Caco-2 (cell line): ENCODE measurements at regions not wholly inside any gene's neighbourhood (a gene's known extent, or its start where the extent isn't known, plus 50 kb on each side); places are given as distances from the start of the nearest gene placed in this dataset.
A peak's percentile ranks its signal among the peaks of the same experiment; 100 is the strongest.

ENCODE experiments used
- BruUV-seq: library from RNA; stranded (reverse); fragments of 400-500 nt; replicated peaks from 2 replicates; lab custom pipeline; 2021; lab: Mats Ljungman, UMichigan
- CTCF ChIA-PET: fragments of 300-600 bp; sonication (Branson Sonifier 250); formaldehyde crosslinking; loops from one replicate; lab custom pipeline; 2022; ENCODE audit warnings: antibody characterized with exemption; lab: Charles Lee
- POLR2A ChIA-PET: fragments of 300-600 bp; sonication (Branson Sonifier 250); formaldehyde crosslinking; loops from one replicate; lab custom pipeline; 2022; ENCODE audit warnings: antibody characterized with exemption; lab: Charles Lee
- DNase-seq, 2 experiments: peaks; one replicate each; pipeline versions ENCODE4 v3.0.0 to v3.0.0-alpha.2; 2020 to 2022
- H3K27me3 ChIP-seq: replicated peaks from 2 replicates; pipeline ENCODE4 v1.6.0; 2011; ENCODE audit warnings: low read length; ENCODE audit not compliant: control insufficient read depth, insufficient read depth
- H3K36me3 ChIP-seq: 2 replicates; pipeline ENCODE4 v1.5.1; 2011; ENCODE audit warnings: low read length; ENCODE audit not compliant: control insufficient read depth, insufficient read depth
- H3K4me1 ChIP-seq: fragments of 250-450 bp; sonication (Bioruptor Pico); 2 replicates; pipeline ENCODE4 v1.5.1; 2020; ENCODE audit warnings: mild to moderate bottlenecking
- H3K4me3 ChIP-seq: 2 replicates; pipeline ENCODE4 v1.5.1; 2011; ENCODE audit warnings: low read depth, mild to moderate bottlenecking, control low read depth, low read length
- H3K9me3 ChIP-seq: fragments of 250-450 bp; sonication (Bioruptor Pico); 2 replicates; pipeline ENCODE4 v1.5.1; 2020; ENCODE audit warnings: mild to moderate bottlenecking, moderate library complexity
- H3K27ac Mint-ChIP-seq: one replicate; pipeline ENCODE4 v1.8.0; 2022; ENCODE audit warnings: mixed read lengths; ENCODE audit not compliant: unreplicated experiment
- H3K27me3 Mint-ChIP-seq: one replicate; pipeline ENCODE4 v1.8.0; 2022; ENCODE audit warnings: mixed read lengths; ENCODE audit not compliant: insufficient read depth, unreplicated experiment
- H3K36me3 Mint-ChIP-seq: one replicate; pipeline ENCODE4 v1.8.0; 2022; ENCODE audit warnings: mild to moderate bottlenecking, mixed read lengths; ENCODE audit not compliant: insufficient read depth, unreplicated experiment
- H3K4me1 Mint-ChIP-seq: one replicate; pipeline ENCODE4 v1.8.0; 2022; ENCODE audit warnings: low read depth, mixed read lengths; ENCODE audit not compliant: unreplicated experiment
- H3K4me3 Mint-ChIP-seq: one replicate; pipeline ENCODE4 v1.8.0; 2022; ENCODE audit warnings: mild to moderate bottlenecking, moderate library complexity, mixed read lengths; ENCODE audit not compliant: unreplicated experiment
- H3K9me3 Mint-ChIP-seq: one replicate; pipeline ENCODE4 v1.8.0; 2022; ENCODE audit warnings: mixed read lengths; ENCODE audit not compliant: unreplicated experiment
- intact Hi-C: fragments of 100-400 bp; cut with micrococcal nuclease; formaldehyde crosslinking; loops from one replicate; pipeline ENCODE4 v1.10.0; 2022; ENCODE audit not compliant: unreplicated experiment
- TF ChIP-seq, protein P1 (sequence below), 2 experiments: fragments of 200-600 bp in 1 of 2; IDR thresholded peaks; 1 replicate in 1 of 2; 2 replicates in 1 of 2; pipeline versions ENCODE4 v1.5.1 to v1.8.0; 2011 to 2022; ENCODE audit warnings: antibody characterized with exemption in 1 of 2, control low read depth in 1 of 2, inconsistent platforms in 1 of 2, low read depth in 1 of 2, low read length in 1 of 2, mild to moderate bottlenecking in 1 of 2, moderate library complexity in 1 of 2; ENCODE audit not compliant: insufficient read depth in 1 of 2, severe bottlenecking in 1 of 2, unreplicated experiment in 1 of 2

DNA sequence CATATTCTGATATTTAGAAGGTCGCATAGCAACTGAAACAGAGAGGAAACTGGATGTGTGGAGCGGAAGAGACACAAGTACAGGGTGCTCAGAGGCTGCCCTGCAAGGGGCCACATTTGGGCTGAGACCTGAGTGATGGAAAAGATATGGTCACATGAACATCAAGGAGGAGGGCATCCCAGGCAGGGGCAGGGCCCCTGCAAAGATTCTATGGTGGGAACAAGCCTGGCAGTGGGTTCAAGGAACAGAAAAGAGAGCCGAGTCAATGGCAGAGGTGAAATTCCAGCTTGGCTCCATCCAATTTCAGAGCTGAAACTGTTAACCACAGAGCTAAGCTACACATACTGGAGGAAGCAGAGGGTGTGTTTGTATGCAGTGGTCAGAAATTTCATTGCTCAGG is 227.7 kb downstream of the PRDM2 start:
- Mint-ChIP-seq H3K9me3 (no peaks in the 10 kb centered on the region), H3K27me3 (peaks cover 6% of the 10 kb centered on the region), H3K36me3 (no peaks in the 10 kb centered on the region), H3K27ac (no peak overlapping the region), H3K4me3 (no peak overlapping the region), H3K4me1 (no peaks in the 10 kb centered on the region)
- no peak for DNase-seq
- CTCF ChIA-PET: no interaction called here
- no TSS peak for BruUV-seq
- H3K4me1 ChIP-seq: no peaks in the 10 kb centered on the region
- no peaks in the 10 kb centered on the region for H3K36me3 ChIP-seq
- TF ChIP-seq, protein P1, sequence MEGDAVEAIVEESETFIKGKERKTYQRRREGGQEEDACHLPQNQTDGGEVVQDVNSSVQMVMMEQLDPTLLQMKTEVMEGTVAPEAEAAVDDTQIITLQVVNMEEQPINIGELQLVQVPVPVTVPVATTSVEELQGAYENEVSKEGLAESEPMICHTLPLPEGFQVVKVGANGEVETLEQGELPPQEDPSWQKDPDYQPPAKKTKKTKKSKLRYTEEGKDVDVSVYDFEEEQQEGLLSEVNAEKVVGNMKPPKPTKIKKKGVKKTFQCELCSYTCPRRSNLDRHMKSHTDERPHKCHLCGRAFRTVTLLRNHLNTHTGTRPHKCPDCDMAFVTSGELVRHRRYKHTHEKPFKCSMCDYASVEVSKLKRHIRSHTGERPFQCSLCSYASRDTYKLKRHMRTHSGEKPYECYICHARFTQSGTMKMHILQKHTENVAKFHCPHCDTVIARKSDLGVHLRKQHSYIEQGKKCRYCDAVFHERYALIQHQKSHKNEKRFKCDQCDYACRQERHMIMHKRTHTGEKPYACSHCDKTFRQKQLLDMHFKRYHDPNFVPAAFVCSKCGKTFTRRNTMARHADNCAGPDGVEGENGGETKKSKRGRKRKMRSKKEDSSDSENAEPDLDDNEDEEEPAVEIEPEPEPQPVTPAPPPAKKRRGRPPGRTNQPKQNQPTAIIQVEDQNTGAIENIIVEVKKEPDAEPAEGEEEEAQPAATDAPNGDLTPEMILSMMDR (IDR thresholded peaks at IDR 0.05; ENCODE audit: insufficient read depth in 1 of 2, low read depth in 1 of 2, low read length in 1 of 2, severe bottlenecking in 1 of 2, unreplicated experiment in 1 of 2): no peak
- H3K27me3 ChIP-seq: no peaks in the 10 kb centered on the region
- H3K9me3 ChIP-seq: no peaks in the 10 kb centered on the region
- POLR2A ChIA-PET: no interaction called here
- H3K4me3 ChIP-seq: no peak overlapping the region
- intact Hi-C loops: no loop called here

DNA sequence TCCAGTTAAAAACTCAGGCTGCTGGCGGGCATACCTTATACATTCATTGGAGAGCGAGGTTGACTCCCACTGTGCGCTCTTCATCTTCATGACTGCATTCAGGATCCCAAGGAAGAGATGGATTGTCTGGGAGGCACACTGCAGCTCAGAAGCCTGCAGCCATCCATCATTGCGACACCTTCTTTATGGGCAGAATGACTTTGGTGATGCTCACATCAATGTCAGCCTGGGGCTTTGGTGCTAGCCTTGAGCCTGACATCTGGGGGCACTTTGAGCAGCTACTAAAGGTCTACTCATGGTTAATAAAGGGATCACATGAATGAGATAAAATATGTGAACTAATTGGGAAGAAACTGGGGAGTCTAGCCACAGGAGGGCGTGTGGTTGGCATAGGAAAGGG is 229.3 kb downstream of the PRDM2 start:
- no peak for DNase-seq
- TF ChIP-seq, protein P1 (IDR thresholded peaks at IDR 0.05; ENCODE audit: insufficient read depth in 1 of 2, low read depth in 1 of 2, low read length in 1 of 2, severe bottlenecking in 1 of 2, unreplicated experiment in 1 of 2): no peak
- intact Hi-C loops: no loop called here
- no peak overlapping the region for H3K4me3 ChIP-seq
- no peaks in the 10 kb centered on the region for H3K9me3 ChIP-seq
- H3K4me1 Mint-ChIP-seq: no peaks in the 10 kb centered on the region
- H3K9me3 Mint-ChIP-seq: no peaks in the 10 kb centered on the region
- no peaks in the 10 kb centered on the region for H3K36me3 Mint-ChIP-seq
- H3K4me1 ChIP-seq: no peaks in the 10 kb centered on the region
- BruUV-seq: no TSS peak
- CTCF ChIA-PET: no interaction called here
- POLR2A ChIA-PET: no interaction called here
- H3K4me3 Mint-ChIP-seq: no peak overlapping the region
- no peak overlapping the region for H3K27ac Mint-ChIP-seq
- H3K27me3 Mint-ChIP-seq: peaks cover 6% of the 10 kb centered on the region
- no peaks in the 10 kb centered on the region for H3K27me3 ChIP-seq
- H3K36me3 ChIP-seq: no peaks in the 10 kb centered on the region

DNA sequence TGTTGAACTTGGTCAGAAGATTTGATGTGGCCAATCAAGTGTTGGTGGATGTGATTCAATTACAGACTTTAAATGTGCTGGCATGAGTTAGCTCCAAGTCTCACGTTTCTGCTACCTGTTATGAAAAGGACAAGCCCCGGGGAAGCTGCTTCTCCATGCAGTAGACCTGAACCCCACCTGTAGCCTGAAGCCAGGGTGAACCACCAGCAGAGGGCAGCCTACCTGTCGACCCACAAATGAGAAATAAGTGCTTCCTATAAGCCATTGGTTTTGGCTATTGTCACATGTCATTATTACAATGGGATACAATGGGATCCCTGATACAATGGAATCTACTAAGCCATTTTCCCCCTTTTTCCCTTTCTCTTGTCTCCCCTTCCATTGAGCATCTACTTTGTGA is 230.2 kb downstream of the PRDM2 start:
- Mint-ChIP-seq H3K27me3 (peaks cover 5% of the 10 kb centered on the region), H3K27ac (no peak overlapping the region), H3K4me1 (no peaks in the 10 kb centered on the region), H3K36me3 (no peaks in the 10 kb centered on the region), H3K4me3 (no peak overlapping the region), H3K9me3 (no peaks in the 10 kb centered on the region)
- Histone ChIP-seq H3K27me3 (no peaks in the 10 kb centered on the region), H3K36me3 (no peaks in the 10 kb centered on the region), H3K9me3 (no peaks in the 10 kb centered on the region), H3K4me1 (no peaks in the 10 kb centered on the region), H3K4me3 (no peak overlapping the region)
- TF ChIP-seq, protein P1 (IDR thresholded peaks at IDR 0.05; ENCODE audit: insufficient read depth in 1 of 2, low read depth in 1 of 2, low read length in 1 of 2, severe bottlenecking in 1 of 2, unreplicated experiment in 1 of 2): peak in 1 of 2 experiments; percentile 22
- BruUV-seq: no TSS peak
- ChIA-PET POLR2A (no interaction called here), CTCF (no interaction called here)
- peak in 1 of 2 experiments; percentile 25 for DNase-seq
- intact Hi-C loops: no loop called here
